ENCODE measurements at regions not wholly inside any gene's neighbourhood (a gene's known extent, or its start where the extent isn't known, plus 50 kb on each side); places are given as distances from the start of the nearest gene placed in this dataset.

- 35 to 55% (median 40%) methylated on average over 1 of the region's 1 CpG for WGBS, 3 donors
- Histone ChIP-seq H3K4me1 (ENCODE audit: insufficient read depth) (peaks cover 4% of the 10 kb centered on the region), H3K9me3 (no peaks in the 10 kb centered on the region), H3K27me3 (no peaks in the 10 kb centered on the region), H3K27ac (no peak overlapping the region), H3K36me3 (no peaks in the 10 kb centered on the region), H3K4me3 (no peak overlapping the region)
- intact Hi-C loops (cut with DNase I), result no loop called here
- TF ChIP-seq CTCF (IDR thresholded peaks at IDR 0.05) (no peak), POLR2A (IDR thresholded peaks at IDR 0.05) (no peak), EP300 (IDR thresholded peaks at IDR 0.05) (no peak)
- no peak for DNase-seq
Observed at GRCh38 chr9:13590996-13591395, 311.5 kb upstream of the MPDZ start.

DNA sequence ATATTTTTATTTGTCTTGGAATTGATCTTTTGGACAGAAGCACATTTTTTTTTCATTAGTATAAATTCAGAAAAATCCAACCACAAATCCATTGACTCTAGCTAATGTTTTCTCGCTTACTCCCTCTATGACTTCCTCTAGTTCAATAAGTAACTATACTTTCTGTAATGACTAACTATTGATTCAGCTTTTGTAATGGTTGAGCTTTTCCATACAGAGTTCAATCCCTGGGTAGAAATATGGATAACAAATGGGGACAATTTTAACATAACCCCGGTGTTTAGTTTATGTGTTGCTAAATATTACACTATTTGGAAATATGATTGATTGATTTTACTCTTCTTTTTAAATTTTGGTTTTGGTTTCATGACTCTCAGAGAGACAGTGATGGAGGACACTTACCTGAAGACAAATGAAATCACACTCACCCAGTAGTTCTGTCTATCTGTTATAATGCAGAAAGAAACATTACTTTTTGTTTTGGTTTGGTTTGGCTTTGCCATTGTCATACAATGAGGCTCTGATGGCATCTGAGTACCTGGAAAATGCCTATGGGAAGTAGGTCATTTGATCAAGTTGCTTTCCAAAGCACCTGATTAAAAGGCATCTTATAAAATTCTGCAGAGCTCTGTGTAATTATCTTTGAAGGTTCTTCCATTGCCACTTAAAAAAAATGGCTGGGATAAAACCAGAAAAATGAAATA, 309.7 kb upstream of the MPDZ start:
- Histone ChIP-seq H3K4me3 (no peak overlapping the region), H3K4me1 (ENCODE audit: insufficient read depth) (peaks cover 4% of the 10 kb centered on the region), H3K27me3 (no peaks in the 10 kb centered on the region), H3K9me3 (no peaks in the 10 kb centered on the region), H3K36me3 (no peaks in the 10 kb centered on the region), H3K27ac (no peak overlapping the region)
- DNase-seq, result no peak
- no peak for TF ChIP-seq EP300 (IDR thresholded peaks at IDR 0.05)
- no peak for TF ChIP-seq POLR2A (IDR thresholded peaks at IDR 0.05)
- no peak for TF ChIP-seq CTCF (IDR thresholded peaks at IDR 0.05)
- WGBS, 3 donors, result 65 to 78% (median 72%) methylated on average over 2 of the region's 2 CpGs
- intact Hi-C loops (cut with DNase I), result loop anchor here in 1 of 4 donors (10.0 kb wide), 1 partner anchor 64 kb away; no protein-coding TSS in a partner anchor

GRCh38 chr9:13588151-13589033, 308.9 kb upstream of the MPDZ start:
- WGBS, 3 donors, result 24 to 35% (median 27%) methylated on average over 6 of the region's 6 CpGs
- DNase-seq, result no peak
- no peaks in the 10 kb centered on the region for H3K27me3 ChIP-seq
- no peak overlapping the region for H3K4me3 ChIP-seq
- no peak overlapping the region for H3K27ac ChIP-seq
- peaks cover 4% of the 10 kb centered on the region for H3K4me1 ChIP-seq (ENCODE audit: insufficient read depth)
- intact Hi-C loops (cut with DNase I), result loop anchor here in 1 of 4 donors (10.0 kb wide), 1 partner anchor 64 kb away; no protein-coding TSS in a partner anchor
- no peaks in the 10 kb centered on the region for H3K36me3 ChIP-seq
- no peaks in the 10 kb centered on the region for H3K9me3 ChIP-seq
- TF ChIP-seq POLR2A (IDR thresholded peaks at IDR 0.05) (no peak), CTCF (IDR thresholded peaks at IDR 0.05) (no peak), EP300 (IDR thresholded peaks at IDR 0.05) (no peak)

DNA sequence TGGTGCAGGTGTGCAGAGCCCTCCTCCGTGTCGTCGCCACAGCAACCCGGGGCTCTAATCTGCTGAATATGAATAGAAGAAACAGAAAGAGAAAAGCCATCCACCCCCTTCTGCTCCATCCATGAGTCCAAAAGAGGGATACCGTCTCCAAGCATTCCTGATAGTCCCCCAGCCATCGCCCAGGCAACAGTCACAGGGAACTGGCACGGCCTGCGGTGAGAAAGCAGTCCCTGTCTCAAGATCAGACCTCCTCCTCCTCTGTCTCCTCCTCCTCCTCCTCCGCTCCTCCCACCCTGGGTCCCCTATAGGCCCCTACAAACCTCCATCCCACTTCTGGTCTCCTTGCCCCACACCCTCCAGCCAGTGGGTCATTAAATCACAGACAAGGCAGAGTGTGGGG, 308.1 kb upstream of the MPDZ start:
- intact Hi-C loops (cut with DNase I), result loop anchor here in 1 of 4 donors (10.0 kb wide), 1 partner anchor 63 kb away; no protein-coding TSS in a partner anchor
- TF ChIP-seq POLR2A (IDR thresholded peaks at IDR 0.05) (no peak), EP300 (IDR thresholded peaks at IDR 0.05) (no peak), CTCF (IDR thresholded peaks at IDR 0.05) (no peak)

More for the DNA sequence above, 308.1 kb upstream of the MPDZ start:
- H3K4me1 ChIP-seq (ENCODE audit: insufficient read depth), result peaks cover 4% of the 10 kb centered on the region
- H3K4me3 ChIP-seq, result no peak overlapping the region
- 93 to 95% (median 94%) methylated on average over 9 of the region's 9 CpGs for WGBS, 3 donors
- no peaks in the 10 kb centered on the region for H3K27me3 ChIP-seq
- no peak for DNase-seq
- H3K9me3 ChIP-seq, result no peaks in the 10 kb centered on the region
- H3K36me3 ChIP-seq, result no peaks in the 10 kb centered on the region
- no peak overlapping the region for H3K27ac ChIP-seq
